ENCODE measurements at regions not wholly inside any gene's neighbourhood (a gene's known extent, or its start where the extent isn't known, plus 50 kb on each side); places are given as distances from the start of the nearest gene placed in this dataset.

DNA sequence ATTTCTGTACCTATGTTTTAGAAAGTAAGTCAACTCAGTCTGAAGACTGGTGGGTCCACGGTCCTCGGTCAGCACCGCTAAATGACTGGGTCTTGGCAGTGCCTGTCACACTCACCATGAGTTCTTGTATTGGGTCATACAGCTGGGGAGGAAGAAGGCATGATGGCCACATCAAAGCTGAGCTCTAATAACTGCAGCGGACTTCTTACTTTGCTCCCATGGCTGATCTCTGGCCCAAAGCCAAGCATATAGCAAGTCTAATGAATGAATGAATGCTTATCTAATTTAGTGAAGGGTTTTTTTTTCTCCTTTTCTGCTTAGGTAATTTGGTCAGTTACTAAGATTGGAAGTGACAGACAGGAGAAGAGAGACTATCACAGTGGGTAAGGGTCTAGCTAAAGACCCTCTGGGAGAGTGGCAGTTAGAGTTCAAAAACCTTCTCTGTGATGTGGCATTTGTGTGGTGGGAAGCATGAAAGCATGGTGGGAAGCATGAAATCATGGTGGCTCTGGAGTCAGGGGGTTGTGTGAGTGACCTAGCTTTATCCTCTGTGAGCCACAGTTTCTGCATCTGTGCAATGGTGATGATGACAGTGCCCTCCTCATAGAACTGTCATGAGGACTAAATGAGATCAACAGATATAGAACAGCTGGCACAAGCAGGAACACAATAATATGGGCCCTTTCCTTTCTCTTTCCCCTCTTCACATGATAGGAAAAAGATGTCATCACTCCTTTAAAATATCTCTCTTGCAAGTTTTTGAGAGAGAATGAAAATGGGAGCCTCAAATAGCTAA is 78.9 kb upstream of the JAK1 start:
- Mint-ChIP-seq H3K9me3 (ENCODE audit: low read depth) (no peaks in the 10 kb centered on the region), H3K27me3 (no peaks in the 10 kb centered on the region), H3K27ac (no peak overlapping the region), H3K4me3 (no peak overlapping the region), H3K4me1 (peaks cover 11% of the 10 kb centered on the region), H3K36me3 (no peaks in the 10 kb centered on the region)
- ATAC-seq (no peak), DNase-seq (no peak)
- CTCF ChIA-PET = no interaction called here

DNA sequence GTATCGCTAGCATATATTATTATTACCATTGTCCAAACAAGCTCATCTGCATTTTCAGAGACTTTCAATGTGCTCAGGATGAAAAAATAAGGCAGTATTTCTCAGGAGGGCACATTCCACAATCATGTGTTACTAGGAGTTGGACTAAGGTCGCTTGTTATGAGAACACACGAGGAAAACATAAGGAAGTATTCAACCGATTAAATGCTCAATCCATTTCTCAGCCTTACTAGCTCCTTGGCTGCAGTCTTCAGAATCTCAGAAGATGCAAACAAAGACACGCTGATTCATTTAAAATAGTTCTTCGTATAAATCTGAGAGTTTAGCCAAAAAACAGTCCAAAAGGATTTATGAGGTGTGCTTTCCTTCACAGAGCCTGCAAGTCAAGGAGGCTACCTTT is 82.0 kb upstream of the JAK1 start:
- Mint-ChIP-seq H3K4me3 (no peak overlapping the region), H3K9me3 (ENCODE audit: low read depth) (no peaks in the 10 kb centered on the region), H3K27me3 (no peaks in the 10 kb centered on the region), H3K27ac (no peak overlapping the region), H3K4me1 (peaks cover 16% of the 10 kb centered on the region), H3K36me3 (no peaks in the 10 kb centered on the region)
- no peak for DNase-seq
- ATAC-seq = no peak
- CTCF ChIA-PET = interaction anchor here (2.3 kb wide), 1 partner anchor 14 kb away, joined by 5 read pairs; no protein-coding TSS in a partner anchor

DNA sequence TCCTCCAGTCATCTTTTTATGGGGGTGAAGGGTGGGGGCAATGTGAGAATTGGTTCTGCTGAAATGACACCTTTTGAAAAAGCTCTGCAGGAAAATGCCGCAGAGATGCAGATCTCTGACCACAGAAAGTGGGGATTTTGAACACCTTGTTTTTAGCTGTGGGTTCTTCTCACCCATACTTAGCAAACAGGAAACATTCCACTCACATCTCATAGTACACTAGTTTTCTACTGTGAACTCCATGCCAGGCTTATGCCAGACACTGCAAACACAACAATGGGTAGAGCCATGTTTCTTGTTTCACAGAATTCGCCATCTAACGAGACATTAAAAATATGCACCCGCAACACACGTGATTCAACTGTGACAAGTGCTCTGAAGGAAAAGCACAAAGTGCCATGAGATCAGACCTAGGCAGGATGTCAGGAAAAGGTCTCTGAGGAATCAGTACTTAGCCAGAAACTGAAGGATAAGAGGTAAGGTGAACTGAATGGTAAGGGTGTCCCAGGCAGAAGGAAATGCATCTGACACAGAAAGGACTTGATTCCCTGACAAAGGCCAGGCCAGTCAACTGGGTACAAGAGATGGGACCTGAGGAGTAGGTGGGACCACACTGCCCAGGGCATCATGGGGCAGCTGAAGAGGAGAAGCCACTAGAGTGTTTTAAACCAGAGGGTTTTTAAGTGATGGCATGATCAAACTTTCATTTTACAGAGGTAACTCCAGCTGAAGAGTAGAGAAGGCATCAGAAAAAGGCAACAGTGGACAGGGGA is 83.8 kb upstream of the JAK1 start:
- Mint-ChIP-seq H3K4me3 (no peak overlapping the region), H3K9me3 (ENCODE audit: low read depth) (no peaks in the 10 kb centered on the region), H3K27me3 (no peaks in the 10 kb centered on the region), H3K4me1 (peaks cover 16% of the 10 kb centered on the region), H3K27ac (no peak overlapping the region), H3K36me3 (no peaks in the 10 kb centered on the region)
- peak; percentile 47 for ATAC-seq
- DNase-seq = no peak
- CTCF ChIA-PET = interaction anchor here (1.5 to 2.3 kb wide), 2 partner anchors 9 to 12 kb away, joined by 4 to 5 read pairs; no protein-coding TSS in a partner anchor

DNA sequence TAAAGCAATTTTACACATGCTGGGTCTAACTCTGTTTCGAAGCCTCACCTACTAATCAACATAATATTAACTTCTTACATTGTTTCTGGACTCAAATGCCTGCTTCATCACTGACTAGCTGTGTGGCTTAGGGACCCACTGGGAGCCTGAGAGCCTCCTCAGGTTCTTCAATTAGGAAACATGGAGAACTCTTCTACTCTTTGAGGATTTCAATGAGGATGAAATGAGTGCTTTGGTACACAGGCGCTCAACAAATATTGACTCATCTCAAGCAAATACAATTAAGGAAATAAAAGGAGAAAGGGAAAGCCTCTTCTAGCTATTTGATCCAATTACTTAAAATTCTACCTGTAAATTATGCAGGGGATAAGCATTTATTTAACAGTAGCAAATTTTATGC is 84.4 kb upstream of the JAK1 start:
- Mint-ChIP-seq H3K27me3 (no peaks in the 10 kb centered on the region), H3K27ac (no peak overlapping the region), H3K4me3 (no peak overlapping the region), H3K9me3 (ENCODE audit: low read depth) (no peaks in the 10 kb centered on the region), H3K36me3 (no peaks in the 10 kb centered on the region), H3K4me1 (peaks cover 16% of the 10 kb centered on the region)
- CTCF ChIA-PET = interaction anchor here (1.2 to 1.5 kb wide), 2 partner anchors 10 to 637 kb away, joined by 3 to 4 read pairs; no protein-coding TSS in a partner anchor
- no peak for ATAC-seq
- DNase-seq = no peak

DNA sequence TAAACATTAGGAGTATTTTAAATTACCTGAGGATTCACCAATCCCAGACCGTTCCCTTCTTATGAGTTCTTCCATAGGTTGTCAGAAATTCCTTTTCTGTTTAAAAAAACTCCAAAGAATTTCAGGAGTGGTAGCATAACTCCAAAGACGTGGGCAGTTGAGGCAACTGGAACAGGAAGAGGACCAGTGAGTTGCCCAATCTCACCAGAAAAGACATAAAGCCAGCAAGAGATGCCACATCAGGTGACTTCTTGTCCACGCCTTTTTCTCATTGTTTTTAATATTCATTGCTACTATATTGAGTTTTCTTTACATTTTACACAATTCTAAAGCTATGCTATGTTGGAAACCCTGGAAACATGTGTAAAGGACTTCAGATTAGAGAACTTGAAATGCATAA is 88.1 kb upstream of the JAK1 start:
- Mint-ChIP-seq H3K4me3 (no peak overlapping the region), H3K36me3 (peaks cover 8% of the 10 kb centered on the region), H3K4me1 (peaks cover 14% of the 10 kb centered on the region), H3K27me3 (no peaks in the 10 kb centered on the region), H3K27ac (no peak overlapping the region), H3K9me3 (ENCODE audit: low read depth) (no peaks in the 10 kb centered on the region)
- CTCF ChIA-PET = interaction anchor here (0.9 kb wide), 1 partner anchor 9 kb away, joined by 3 read pairs; no protein-coding TSS in a partner anchor
- ATAC-seq (no peak), DNase-seq (no peak)

DNA sequence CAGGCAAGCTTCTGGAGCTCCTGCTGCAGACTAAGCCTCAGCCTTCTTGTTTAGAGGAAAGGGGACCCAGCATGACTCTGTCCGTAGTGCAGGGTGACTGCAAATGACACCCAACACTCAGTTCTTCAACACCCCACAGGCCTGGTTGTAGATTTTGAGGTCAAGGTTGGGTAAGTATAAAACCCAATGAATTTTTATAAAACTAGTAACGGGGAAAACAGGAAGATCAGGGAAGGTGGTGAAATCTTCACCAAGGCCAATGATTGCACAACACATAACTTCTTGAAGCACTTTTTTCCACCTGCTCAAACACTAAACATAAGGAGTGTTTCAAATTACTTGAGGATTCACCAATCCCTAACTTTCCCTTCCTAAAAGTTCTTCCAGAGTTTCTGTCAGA is 89.4 kb upstream of the JAK1 start:
- Mint-ChIP-seq H3K4me1 (peaks cover 4% of the 10 kb centered on the region), H3K36me3 (peaks cover 8% of the 10 kb centered on the region), H3K27me3 (no peaks in the 10 kb centered on the region), H3K9me3 (ENCODE audit: low read depth) (no peaks in the 10 kb centered on the region), H3K4me3 (no peak overlapping the region), H3K27ac (no peak overlapping the region)
- CTCF ChIA-PET = interaction anchor here (1.0 kb wide), 1 partner anchor 20 kb away, joined by 3 read pairs; no protein-coding TSS in a partner anchor
- no peak for ATAC-seq
- DNase-seq = no peak

DNA sequence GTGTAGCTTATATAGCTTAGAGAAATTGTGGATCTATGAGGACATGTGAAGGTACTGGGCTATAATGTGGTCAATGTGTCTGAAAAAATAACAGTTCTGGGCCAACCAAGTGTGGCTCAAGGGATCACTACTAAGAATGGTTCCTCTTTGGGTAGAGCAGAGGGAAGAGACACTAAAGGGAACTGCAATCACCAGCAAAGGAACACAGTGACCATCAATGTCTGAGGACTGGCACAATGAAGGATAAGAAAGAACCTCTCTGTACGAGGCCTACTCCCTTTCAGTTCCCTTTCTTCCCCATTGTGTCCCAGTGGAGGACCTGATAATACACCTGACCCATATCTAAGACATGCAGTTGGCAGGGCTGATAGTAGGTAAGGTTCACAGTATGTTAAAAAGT is 89.9 kb upstream of the JAK1 start:
- Mint-ChIP-seq H3K36me3 (peaks cover 8% of the 10 kb centered on the region), H3K4me1 (peaks cover 3% of the 10 kb centered on the region), H3K9me3 (ENCODE audit: low read depth) (no peaks in the 10 kb centered on the region), H3K4me3 (no peak overlapping the region), H3K27ac (no peak overlapping the region), H3K27me3 (no peaks in the 10 kb centered on the region)
- CTCF ChIA-PET = interaction anchor here (1.0 kb wide), 1 partner anchor 19 kb away, joined by 3 read pairs; no protein-coding TSS in a partner anchor
- ATAC-seq = no peak
- no peak for DNase-seq

DNA sequence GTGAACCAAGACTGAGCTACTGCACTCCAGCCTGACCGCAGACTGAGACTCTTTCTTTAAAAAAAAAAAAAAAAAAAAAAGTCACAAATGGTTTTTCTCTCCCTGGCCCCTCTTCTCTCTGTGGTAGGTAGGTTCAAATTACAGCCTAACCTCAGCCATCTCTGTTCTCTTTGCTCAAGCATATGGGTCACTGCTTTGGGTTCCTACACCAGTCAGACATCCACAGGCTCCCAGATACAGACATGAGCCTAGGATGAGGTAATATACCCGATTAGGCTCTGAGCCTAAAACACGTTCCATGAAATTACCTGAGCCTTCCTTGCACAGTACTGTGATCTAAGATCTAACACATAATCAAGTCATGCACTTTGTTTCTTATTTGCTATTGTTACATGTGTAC is 90.5 kb upstream of the JAK1 start:
- Mint-ChIP-seq H3K27me3 (no peaks in the 10 kb centered on the region), H3K4me3 (no peak overlapping the region), H3K27ac (no peak overlapping the region), H3K9me3 (ENCODE audit: low read depth) (no peaks in the 10 kb centered on the region), H3K4me1 (peaks cover 3% of the 10 kb centered on the region), H3K36me3 (peaks cover 8% of the 10 kb centered on the region)
- CTCF ChIA-PET = interaction anchor here (1.2 to 1.5 kb wide), 2 partner anchors 19 to 631 kb away, joined by 5 read pairs; no protein-coding TSS in a partner anchor
- no peak for ATAC-seq
- no peak for DNase-seq

DNA sequence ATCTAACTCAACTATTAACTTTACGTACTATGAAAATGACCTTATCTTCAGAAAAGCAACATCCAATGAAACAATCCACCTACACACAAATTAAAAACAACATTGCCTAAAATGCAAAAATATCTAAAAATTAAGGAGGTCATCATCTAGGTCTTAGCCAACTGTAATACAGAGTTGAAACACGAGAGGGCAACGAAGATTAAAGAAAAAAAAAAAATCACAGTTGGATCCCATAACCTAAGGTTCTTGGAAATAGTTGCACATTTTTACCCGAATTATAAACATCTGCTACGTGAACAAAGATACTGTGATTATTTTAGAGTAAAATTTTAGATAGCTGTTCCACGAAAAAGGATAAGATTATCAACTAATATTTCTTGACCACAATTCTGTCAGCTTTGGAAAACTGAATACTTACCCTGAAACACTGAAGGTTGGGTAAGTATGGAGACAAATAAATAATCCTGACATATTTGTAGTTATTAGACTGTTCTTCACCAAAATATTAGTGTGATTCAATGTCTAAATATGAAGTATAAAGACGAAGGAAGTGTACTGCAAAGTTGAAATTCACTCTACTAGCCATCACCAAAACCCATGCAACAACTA is 88.0 kb upstream of the AK4 start:
- no peak for ATAC-seq

DNA sequence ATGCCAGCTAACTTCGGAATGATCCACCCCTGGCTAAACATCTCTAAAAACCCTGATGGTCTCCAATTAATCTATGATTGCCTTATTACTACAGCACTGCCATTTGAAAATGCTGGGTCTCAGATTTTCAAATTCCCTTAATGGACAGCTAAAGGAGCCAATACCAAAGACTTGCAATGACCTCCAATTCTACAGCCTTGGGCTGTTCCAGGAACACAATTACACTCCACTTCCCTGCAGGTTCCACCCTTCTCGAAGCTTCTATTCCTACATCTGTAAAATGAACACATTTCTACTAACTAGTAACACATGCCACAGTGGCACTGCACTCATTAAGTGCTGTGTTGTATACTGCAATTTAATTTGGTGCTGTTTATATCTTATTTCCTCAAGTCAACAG is 85.7 kb upstream of the AK4 start:
- CTCF ChIA-PET = interaction anchor here (0.9 to 5.7 kb wide), 7 partner anchors 12 to 625 kb away, joined by 3 to 83 read pairs (median 5); no protein-coding TSS in a partner anchor
- no peak for ATAC-seq
- H3K36me3 Mint-ChIP-seq = peaks cover 4% of the 10 kb centered on the region
- H3K4me1 Mint-ChIP-seq = peaks cover 23% of the 10 kb centered on the region
- H3K27ac Mint-ChIP-seq = no peak overlapping the region
- no peaks in the 10 kb centered on the region for H3K27me3 Mint-ChIP-seq
- no peak for DNase-seq
- no peaks in the 10 kb centered on the region for H3K9me3 Mint-ChIP-seq (ENCODE audit: low read depth)
- H3K4me3 Mint-ChIP-seq = no peak overlapping the region

More for the DNA sequence above, 88.0 kb upstream of the AK4 start:
- Mint-ChIP-seq H3K4me3 (no peak overlapping the region), H3K27me3 (no peaks in the 10 kb centered on the region), H3K36me3 (peaks cover 8% of the 10 kb centered on the region), H3K4me1 (peaks cover 11% of the 10 kb centered on the region), H3K27ac (no peak overlapping the region), H3K9me3 (ENCODE audit: low read depth) (no peaks in the 10 kb centered on the region)
- CTCF ChIA-PET = interaction anchor here (0.7 to 1.2 kb wide), 3 partner anchors 11 to 628 kb away, joined by 4 to 5 read pairs (median 4); no protein-coding TSS in a partner anchor
- DNase-seq = no peak

DNA sequence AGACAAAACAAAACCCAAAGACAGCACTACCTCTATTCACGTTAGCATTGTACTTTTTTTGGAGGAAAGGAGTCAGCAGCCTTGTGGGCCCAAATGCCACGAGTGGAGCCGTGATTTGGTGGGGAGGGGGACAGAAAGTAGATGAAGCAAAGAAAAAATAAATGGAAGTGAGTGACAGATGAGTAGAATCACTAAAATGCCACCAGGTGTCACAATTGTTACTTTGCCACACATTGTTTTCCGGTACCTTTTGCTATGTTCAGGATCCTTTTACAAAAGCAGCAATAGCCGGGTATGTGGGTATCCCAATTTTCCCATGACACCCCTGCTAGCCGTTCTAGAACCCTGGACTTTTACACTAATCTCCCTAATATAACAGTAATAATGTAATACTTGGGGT is 85.0 kb upstream of the AK4 start:
- Mint-ChIP-seq H3K4me1 (peaks cover 23% of the 10 kb centered on the region), H3K4me3 (no peak overlapping the region), H3K36me3 (peaks cover 3% of the 10 kb centered on the region), H3K27me3 (no peaks in the 10 kb centered on the region), H3K27ac (no peak overlapping the region), H3K9me3 (ENCODE audit: low read depth) (no peaks in the 10 kb centered on the region)
- ATAC-seq (no peak), DNase-seq (no peak)
- CTCF ChIA-PET = interaction anchor here (0.9 to 5.7 kb wide), 10 partner anchors 9 to 625 kb away, joined by 3 to 83 read pairs (median 5); no protein-coding TSS in a partner anchor

DNA sequence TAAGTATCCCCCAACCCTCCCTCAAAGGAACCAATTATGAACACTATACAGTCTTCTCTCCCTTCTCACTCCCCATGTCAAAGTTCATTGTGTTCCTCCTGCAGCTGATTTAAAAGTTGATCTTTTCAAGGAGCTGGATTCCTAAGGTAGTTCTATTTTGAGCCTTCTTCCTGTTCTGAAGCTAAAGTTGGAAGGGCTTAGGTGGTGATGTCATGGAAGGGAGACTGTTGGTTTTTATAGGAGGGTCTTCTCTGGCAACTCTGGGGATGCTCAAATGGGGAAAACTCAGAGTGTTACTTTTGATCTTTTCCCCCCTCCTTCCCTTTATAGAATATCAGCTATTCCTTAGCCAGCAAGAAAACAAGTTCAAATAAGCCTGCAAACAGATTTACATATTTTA is 83.0 kb upstream of the AK4 start:
- CTCF ChIA-PET = interaction anchor here (0.7 to 5.7 kb wide), 9 partner anchors 9 to 623 kb away, joined by 3 to 83 read pairs (median 4); no protein-coding TSS in a partner anchor
- DNase-seq (no peak), ATAC-seq (no peak)
- Mint-ChIP-seq H3K36me3 (peaks cover 2% of the 10 kb centered on the region), H3K9me3 (ENCODE audit: low read depth) (no peaks in the 10 kb centered on the region), H3K27me3 (no peaks in the 10 kb centered on the region), H3K4me1 (peaks cover 31% of the 10 kb centered on the region), H3K27ac (peak overlapping the region; percentile 16), H3K4me3 (peak overlapping the region; percentile 85)

Measured in activated CD8-positive, alpha-beta memory T cell treated with anti-CD3 and anti-CD28 coated beads, Interleukin-2, amount 10 ng/mL, durations not matched to agents 7 days and 5 days (primary cell).